OCI-LY7 (cell line): ENCODE measurements at regions not wholly inside any gene's neighbourhood (a gene's known extent, or its start where the extent isn't known, plus 50 kb on each side); places are given as distances from the start of the nearest gene placed in this dataset.

Experiments used
- BruUV-seq: library from RNA; stranded (reverse); fragments of 400-500 nt; replicated peaks from 2 replicates; lab custom pipeline; 2021; lab: Mats Ljungman, UMichigan
- CTCF ChIA-PET: fragments of 300-600 bp; sonication (Branson Sonifier 250); formaldehyde crosslinking; loops from one replicate; lab custom pipeline; 2022; ENCODE audit warnings: antibody characterized with exemption; ENCODE audit not compliant: unreplicated experiment; lab: Charles Lee
- POLR2A ChIA-PET: fragments of 300-600 bp; sonication (Branson Sonifier 250); formaldehyde crosslinking; loops from one replicate; lab custom pipeline; 2022; ENCODE audit warnings: antibody characterized with exemption; lab: Charles Lee
- DNase-seq: peaks from one replicate; pipeline ENCODE4 v3.0.0-alpha.2; 2015; ENCODE audit warnings: low spot score
- H2AFZ ChIP-seq: fragments of 200-600 bp; sonication (generic), shearing (Covaris generic); 2 replicates; pipeline ENCODE4 v1.6.1; 2014; ENCODE audit warnings: mild to moderate bottlenecking, antibody characterized with exemption, low read length, moderate library complexity
- H3K27ac ChIP-seq: fragments of 200-600 bp; sonication (generic); 2 replicates; pipeline ENCODE4 v1.5.1; 2014; ENCODE audit warnings: mixed run types, low read depth, mild to moderate bottlenecking, moderate library complexity, low read length, inconsistent platforms; ENCODE audit not compliant: poor library complexity, severe bottlenecking
- H3K36me3 ChIP-seq: fragments of 200-600 bp; sonication (generic); 2 replicates; pipeline ENCODE4 v1.6.1; 2014; ENCODE audit warnings: mild to moderate bottlenecking, antibody characterized with exemption, low read length, moderate library complexity, mixed read lengths; ENCODE audit not compliant: insufficient read depth
- H3K4me1 ChIP-seq: fragments of 200-600 bp; sonication (generic); 2 replicates; pipeline ENCODE4 v1.5.1; 2014; ENCODE audit warnings: mild to moderate bottlenecking, low read length; ENCODE audit not compliant: insufficient read depth, poor library complexity, severe bottlenecking
- H3K4me2 ChIP-seq: fragments of 200-600 bp; sonication (generic); 2 replicates; pipeline ENCODE4 v1.6.1; 2014; ENCODE audit warnings: mild to moderate bottlenecking, low read length
- H3K4me3 ChIP-seq: fragments of 200-600 bp; sonication (generic); 2 replicates; pipeline ENCODE4 v1.5.1; 2014; ENCODE audit warnings: mild to moderate bottlenecking, low read depth, low read length; ENCODE audit not compliant: poor library complexity, severe bottlenecking
- H3K79me2 ChIP-seq: fragments of 200-600 bp; sonication (generic); 2 replicates; pipeline ENCODE4 v1.6.1; 2016; ENCODE audit warnings: low read depth, mild to moderate bottlenecking, low read length, moderate library complexity, mixed read lengths; ENCODE audit not compliant: insufficient read depth
- H3K9me2 ChIP-seq: fragments of 200-600 bp; sonication (generic); 2 replicates; pipeline ENCODE4 v1.6.1; 2016; ENCODE audit warnings: mild to moderate bottlenecking, low read length, mixed read lengths; ENCODE audit not compliant: insufficient read depth
- H3K9me3 ChIP-seq: fragments of 200-600 bp; sonication (generic); 2 replicates; pipeline ENCODE4 v1.6.1; 2014; ENCODE audit warnings: mild to moderate bottlenecking, mixed run types, low read length, mixed read lengths
- H4K20me1 ChIP-seq: fragments of 200-600 bp; sonication (generic); 2 replicates; pipeline ENCODE4 v1.6.1; 2014; ENCODE audit warnings: mild to moderate bottlenecking, antibody characterized with exemption, low read length, moderate library complexity, mixed read lengths; ENCODE audit not compliant: insufficient read depth
- CTCF ChIP-seq: fragments of 200-600 bp; sonication (generic); conservative IDR thresholded peaks from 2 replicates; pipeline ENCODE4 v1.5.1; 2014; ENCODE audit warnings: mild to moderate bottlenecking, antibody characterized with exemption, low read length, moderate library complexity, mixed read lengths
- EZH2phosphoT487 ChIP-seq: fragments of 200-600 bp; sonication (generic); IDR thresholded peaks from 2 replicates; pipeline ENCODE4 v1.6.1; 2018; ENCODE audit warnings: low read depth, borderline replicate concordance, mild to moderate bottlenecking, mixed run types, antibody characterized with exemption, low read length, moderate library complexity, mixed read lengths
- intact Hi-C: fragments of 100-400 bp; cut with micrococcal nuclease; formaldehyde crosslinking; loops from one replicate; pipeline ENCODE4 v1.10.0; 2022; ENCODE audit not compliant: unreplicated experiment

- Histone ChIP-seq H3K4me3 (no peak overlapping the region), H3K4me2 (no peak overlapping the region), H3K79me2 (no peaks in the 10 kb centered on the region), H4K20me1 (no peaks in the 10 kb centered on the region), H3K36me3 (no peaks in the 10 kb centered on the region), H2AFZ (no peak overlapping the region), H3K9me3 (no peaks in the 10 kb centered on the region), H3K4me1 (no peaks in the 10 kb centered on the region), H3K9me2 (no peaks in the 10 kb centered on the region), H3K27ac (no peak overlapping the region)
- BruUV-seq = no TSS peak
- TF ChIP-seq EZH2phosphoT487 (no peak), CTCF (no peak)
- POLR2A ChIA-PET = no interaction called here
- DNase-seq = no peak
- CTCF ChIA-PET = no interaction called here
- intact Hi-C loops = loop anchor here (10.0 kb wide), 1 partner anchor 393 kb away; no protein-coding TSS in a partner anchor
Observed at GRCh38 chr5:2157372-2157771, 274.6 kb upstream of the IRX4 start.

- POLR2A ChIA-PET = no interaction called here
- no peaks in the 10 kb centered on the region for H3K9me2 ChIP-seq
- no peaks in the 10 kb centered on the region for H3K4me1 ChIP-seq
- no peak for DNase-seq
- no peak overlapping the region for H3K4me2 ChIP-seq
- no peak overlapping the region for H3K4me3 ChIP-seq
- H3K79me2 ChIP-seq = no peaks in the 10 kb centered on the region
- no TSS peak for BruUV-seq
- no peaks in the 10 kb centered on the region for H4K20me1 ChIP-seq
- no peak overlapping the region for H3K27ac ChIP-seq
- no peak overlapping the region for H2AFZ ChIP-seq
- no peaks in the 10 kb centered on the region for H3K36me3 ChIP-seq
- no peak for TF ChIP-seq EZH2phosphoT487
- TF ChIP-seq CTCF = no peak
- H3K9me3 ChIP-seq = no peaks in the 10 kb centered on the region
- CTCF ChIA-PET = no interaction called here
- intact Hi-C loops = loop anchor here (10.0 kb wide), 1 partner anchor 392 kb away; no protein-coding TSS in a partner anchor
Observed at GRCh38 chr5:2156358-2157059, 273.8 kb upstream of the IRX4 start.

- H3K4me2 ChIP-seq = no peak overlapping the region
- POLR2A ChIA-PET = no interaction called here
- DNase-seq = no peak
- no peak overlapping the region for H3K27ac ChIP-seq
- TF ChIP-seq EZH2phosphoT487 (no peak), CTCF (no peak)
- H4K20me1 ChIP-seq = no peaks in the 10 kb centered on the region
- H3K9me3 ChIP-seq = no peaks in the 10 kb centered on the region
- CTCF ChIA-PET = no interaction called here
- H3K36me3 ChIP-seq = no peaks in the 10 kb centered on the region
- H3K4me1 ChIP-seq = no peaks in the 10 kb centered on the region
- no peaks in the 10 kb centered on the region for H3K79me2 ChIP-seq
- H3K4me3 ChIP-seq = no peak overlapping the region
- H3K9me2 ChIP-seq = no peaks in the 10 kb centered on the region
- no TSS peak for BruUV-seq
- intact Hi-C loops = loop anchor here (10.0 kb wide), 1 partner anchor 391 kb away; no protein-coding TSS in a partner anchor
- H2AFZ ChIP-seq = no peak overlapping the region
Observed at GRCh38 chr5:2155556-2155955, 272.8 kb upstream of the IRX4 start.
